NT2/D1 (cell line): ENCODE measurements at regions not wholly inside any gene's neighbourhood (a gene's known extent, or its start where the extent isn't known, plus 50 kb on each side); places are given as distances from the start of the nearest gene placed in this dataset.

Source experiments
- SUZ12 ChIP-seq: IDR thresholded peaks from 2 replicates; pipeline ENCODE4 v1.6.1; 2011; ENCODE audit not compliant: insufficient read length, insufficient read depth; ENCODE audit errors: extremely low read depth
- YY1 ChIP-seq: IDR thresholded peaks from 2 replicates; pipeline ENCODE4 v1.6.1; 2011; ENCODE audit not compliant: insufficient read length, insufficient read depth

DNA sequence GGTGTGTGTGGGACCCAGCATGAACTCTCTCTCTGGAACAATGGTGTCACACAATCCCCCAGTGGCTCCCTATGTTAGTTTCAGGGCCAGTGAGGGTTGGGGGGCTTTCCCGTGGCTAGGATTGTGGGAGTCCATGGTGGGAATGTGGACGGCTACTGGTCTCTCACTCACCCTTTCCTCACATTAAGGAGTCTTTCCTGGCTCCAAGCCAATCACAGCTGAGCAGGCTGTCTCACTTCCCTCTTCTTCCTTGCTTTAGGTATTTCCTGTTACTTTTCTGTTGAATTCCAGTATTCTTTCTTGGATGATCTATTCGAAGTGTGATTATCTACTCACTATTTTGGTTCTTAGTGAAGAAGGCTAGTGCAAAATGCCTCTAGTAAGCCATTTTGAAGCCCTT, 324.4 kb upstream of the MPDZ start:
- no peak for TF ChIP-seq YY1
- no peak for TF ChIP-seq SUZ12
